ENCODE measurements at regions not wholly inside any gene's neighbourhood (a gene's known extent, or its start where the extent isn't known, plus 50 kb on each side); places are given as distances from the start of the nearest gene placed in this dataset.
"Not testable (repeated sequence)": the region's sequence is repeated elsewhere in the genome, so short reads cannot be mapped to it uniquely, and the experiment has no call there.

DNA sequence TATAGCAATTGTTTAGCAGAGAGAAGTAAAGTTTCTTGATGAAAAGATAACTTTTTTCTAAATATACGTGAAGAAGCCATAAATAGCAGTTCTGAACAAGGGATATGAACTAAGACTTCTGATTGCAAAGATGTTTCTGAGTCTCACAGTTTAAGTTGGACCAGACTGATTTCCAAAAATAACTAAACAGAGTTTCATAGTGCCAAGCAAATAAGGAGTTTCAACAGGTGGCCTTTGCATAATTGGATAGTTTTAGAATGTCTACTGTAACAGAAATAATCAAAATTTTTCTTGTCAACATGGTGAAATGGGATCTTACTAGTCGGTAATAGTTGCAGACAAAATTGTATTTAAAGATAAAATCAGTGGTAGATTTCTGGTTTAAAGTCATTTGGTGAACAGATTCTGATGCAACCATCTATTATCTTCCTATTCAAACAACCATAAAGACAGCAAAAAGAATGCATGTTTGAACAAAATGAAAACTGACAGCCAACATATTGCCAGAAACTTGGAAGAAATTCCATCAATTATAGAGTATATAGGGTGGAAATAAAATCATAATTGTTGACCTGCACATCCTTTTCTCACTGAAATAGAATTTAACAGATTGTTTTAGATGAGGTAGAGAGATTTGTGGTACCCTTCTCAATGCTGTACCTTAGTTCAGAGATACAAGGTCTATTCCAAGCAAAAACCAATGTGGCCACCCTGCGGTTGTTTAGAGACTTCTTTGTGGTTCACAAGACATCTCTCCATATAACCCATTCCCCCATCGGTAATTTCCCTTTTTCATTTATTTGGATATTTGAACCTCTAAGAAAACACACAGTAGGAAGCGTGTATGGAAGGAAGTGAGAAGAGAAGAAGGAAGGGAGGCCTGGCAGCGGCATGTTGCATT, 275.3 kb downstream of the COG6 start:
- Histone ChIP-seq H3K27me3 (ENCODE audit: insufficient read depth, poor library complexity, severe bottlenecking) (no peaks in the 10 kb centered on the region), H3K9me3 (ENCODE audit: severe bottlenecking) (no peaks in the 10 kb centered on the region), H3K36me3 (ENCODE audit: low read depth) (no peaks in the 10 kb centered on the region), H3K27ac (ENCODE audit: poor library complexity, severe bottlenecking) (no peak overlapping the region), H3K4me3 (ENCODE audit: severe bottlenecking) (no peak overlapping the region), H3K4me1 (ENCODE audit: insufficient read depth, poor library complexity, severe bottlenecking) (no peaks in the 10 kb centered on the region)
- ATAC-seq (ENCODE audit: low read depth) (no peak), DNase-seq (ENCODE audit: low spot score) (no peak)
- TF ChIP-seq, protein P1, sequence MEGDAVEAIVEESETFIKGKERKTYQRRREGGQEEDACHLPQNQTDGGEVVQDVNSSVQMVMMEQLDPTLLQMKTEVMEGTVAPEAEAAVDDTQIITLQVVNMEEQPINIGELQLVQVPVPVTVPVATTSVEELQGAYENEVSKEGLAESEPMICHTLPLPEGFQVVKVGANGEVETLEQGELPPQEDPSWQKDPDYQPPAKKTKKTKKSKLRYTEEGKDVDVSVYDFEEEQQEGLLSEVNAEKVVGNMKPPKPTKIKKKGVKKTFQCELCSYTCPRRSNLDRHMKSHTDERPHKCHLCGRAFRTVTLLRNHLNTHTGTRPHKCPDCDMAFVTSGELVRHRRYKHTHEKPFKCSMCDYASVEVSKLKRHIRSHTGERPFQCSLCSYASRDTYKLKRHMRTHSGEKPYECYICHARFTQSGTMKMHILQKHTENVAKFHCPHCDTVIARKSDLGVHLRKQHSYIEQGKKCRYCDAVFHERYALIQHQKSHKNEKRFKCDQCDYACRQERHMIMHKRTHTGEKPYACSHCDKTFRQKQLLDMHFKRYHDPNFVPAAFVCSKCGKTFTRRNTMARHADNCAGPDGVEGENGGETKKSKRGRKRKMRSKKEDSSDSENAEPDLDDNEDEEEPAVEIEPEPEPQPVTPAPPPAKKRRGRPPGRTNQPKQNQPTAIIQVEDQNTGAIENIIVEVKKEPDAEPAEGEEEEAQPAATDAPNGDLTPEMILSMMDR (IDR thresholded peaks at IDR 0.05; ENCODE audit: poor library complexity, severe bottlenecking), result no peak

DNA sequence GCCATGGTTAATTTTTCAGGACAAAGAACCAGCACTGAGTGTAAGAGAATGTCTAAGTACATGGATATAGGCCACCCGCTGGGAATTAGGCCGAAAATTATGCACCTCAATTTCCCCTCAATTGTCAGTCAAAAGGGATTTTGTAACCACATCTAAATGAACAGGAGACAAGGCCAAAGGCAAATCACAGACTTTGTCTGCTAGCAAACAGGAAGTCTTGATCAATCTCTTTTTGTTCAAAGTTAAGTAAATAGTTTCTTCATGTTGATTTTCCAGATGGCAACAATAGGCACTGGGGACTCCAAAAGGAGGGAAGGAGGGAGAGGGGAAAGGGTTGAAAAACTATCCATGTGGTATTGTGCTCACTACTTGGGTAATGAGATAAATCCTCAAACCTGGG, 276.0 kb downstream of the COG6 start:
- Histone ChIP-seq H3K27me3 (ENCODE audit: insufficient read depth, poor library complexity, severe bottlenecking) (no peaks in the 10 kb centered on the region), H3K27ac (ENCODE audit: poor library complexity, severe bottlenecking) (no peak overlapping the region), H3K36me3 (ENCODE audit: low read depth) (no peaks in the 10 kb centered on the region), H3K9me3 (ENCODE audit: severe bottlenecking) (no peaks in the 10 kb centered on the region), H3K4me3 (ENCODE audit: severe bottlenecking) (no peak overlapping the region), H3K4me1 (ENCODE audit: insufficient read depth, poor library complexity, severe bottlenecking) (no peaks in the 10 kb centered on the region)
- TF ChIP-seq, protein P1 (IDR thresholded peaks at IDR 0.05; ENCODE audit: poor library complexity, severe bottlenecking), result no peak
- DNase-seq (ENCODE audit: low spot score) (no peak), ATAC-seq (ENCODE audit: low read depth) (no peak)

DNA sequence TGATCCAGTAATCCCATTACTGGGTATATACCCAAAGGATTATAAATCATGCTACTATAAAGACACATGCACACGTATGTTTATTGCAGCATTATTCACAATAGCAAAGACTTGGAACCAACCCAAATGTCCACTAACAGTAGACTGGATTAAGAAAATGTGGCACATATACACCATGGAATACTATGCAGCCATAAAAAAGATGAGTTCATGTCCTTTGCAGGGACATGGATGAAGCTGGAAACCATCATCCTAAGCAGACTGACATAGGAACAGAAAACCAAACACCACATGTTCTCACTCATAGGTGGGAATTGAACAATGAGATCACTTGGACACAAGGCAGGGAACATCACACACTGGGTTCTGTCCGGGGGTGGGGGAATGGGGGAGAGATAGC, 277.1 kb downstream of the COG6 start:
- H3K27ac ChIP-seq (ENCODE audit: poor library complexity, severe bottlenecking); H3K4me3 ChIP-seq (ENCODE audit: severe bottlenecking); ATAC-seq (ENCODE audit: low read depth); DNase-seq (ENCODE audit: low spot score); H3K36me3 ChIP-seq (ENCODE audit: low read depth); H3K4me1 ChIP-seq (ENCODE audit: insufficient read depth, poor library complexity, severe bottlenecking); H3K27me3 ChIP-seq (ENCODE audit: insufficient read depth, poor library complexity, severe bottlenecking); H3K9me3 ChIP-seq (ENCODE audit: severe bottlenecking): not testable (repeated sequence)

DNA sequence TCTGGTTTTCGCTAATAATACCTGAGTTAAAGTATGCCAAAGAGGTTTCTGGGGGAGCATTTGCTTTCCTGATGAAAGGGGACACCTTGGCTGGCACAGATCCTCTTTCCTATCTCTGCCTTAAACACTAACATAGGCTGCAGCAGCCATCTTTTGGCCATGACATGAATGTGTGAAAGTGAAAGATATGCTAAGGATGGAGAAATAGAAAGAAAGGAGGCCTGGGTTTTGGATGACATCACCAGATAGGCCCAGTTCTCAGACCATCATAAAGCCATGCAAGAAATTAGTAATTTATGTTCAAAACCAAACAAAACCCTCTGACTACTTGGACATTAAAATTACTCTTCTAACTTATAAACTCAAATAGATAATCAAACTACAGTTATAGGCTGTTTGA, 279.7 kb downstream of the COG6 start:
- Histone ChIP-seq H3K4me3 (ENCODE audit: severe bottlenecking) (no peak overlapping the region), H3K27ac (ENCODE audit: poor library complexity, severe bottlenecking) (no peak overlapping the region), H3K9me3 (ENCODE audit: severe bottlenecking) (no peaks in the 10 kb centered on the region), H3K36me3 (ENCODE audit: low read depth) (no peaks in the 10 kb centered on the region), H3K4me1 (ENCODE audit: insufficient read depth, poor library complexity, severe bottlenecking) (no peaks in the 10 kb centered on the region), H3K27me3 (ENCODE audit: insufficient read depth, poor library complexity, severe bottlenecking) (no peaks in the 10 kb centered on the region)
- DNase-seq (ENCODE audit: low spot score) (no peak), ATAC-seq (ENCODE audit: low read depth) (no peak)
- TF ChIP-seq, protein P1 (IDR thresholded peaks at IDR 0.05; ENCODE audit: poor library complexity, severe bottlenecking), result no peak

DNA sequence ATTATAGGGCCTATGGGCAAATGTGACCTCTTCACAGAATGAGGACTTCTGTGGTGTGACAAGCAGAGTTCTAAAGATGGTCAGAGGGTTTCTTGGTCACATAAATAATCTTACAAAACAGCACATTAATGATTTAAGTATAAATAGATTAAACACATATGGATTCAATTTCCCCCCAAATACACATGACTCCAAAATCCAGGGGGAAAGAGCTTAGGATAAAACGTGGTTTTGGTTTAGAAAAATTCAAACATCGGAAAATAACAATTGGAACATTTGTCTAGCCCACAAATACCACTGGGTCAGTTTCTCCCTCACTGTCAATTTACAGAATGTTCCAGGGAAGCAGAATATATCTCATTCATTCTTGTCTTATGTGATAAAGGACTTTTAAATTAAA, 283.1 kb downstream of the COG6 start:
- no peak overlapping the region for H3K27ac ChIP-seq (ENCODE audit: poor library complexity, severe bottlenecking)
- H3K4me1 ChIP-seq (ENCODE audit: insufficient read depth, poor library complexity, severe bottlenecking), result no peaks in the 10 kb centered on the region
- TF ChIP-seq, protein P1 (IDR thresholded peaks at IDR 0.05; ENCODE audit: poor library complexity, severe bottlenecking), result no peak
- no peak overlapping the region for H3K4me3 ChIP-seq (ENCODE audit: severe bottlenecking)
- H3K9me3 ChIP-seq (ENCODE audit: severe bottlenecking), result no peaks in the 10 kb centered on the region
- no peak for DNase-seq (ENCODE audit: low spot score)
- H3K36me3 ChIP-seq (ENCODE audit: low read depth), result no peaks in the 10 kb centered on the region
- no peaks in the 10 kb centered on the region for H3K27me3 ChIP-seq (ENCODE audit: insufficient read depth, poor library complexity, severe bottlenecking)
- ATAC-seq (ENCODE audit: low read depth), result no peak

All from RWPE2 (cell line).